Bronchial epithelial cell (primary cell): ENCODE measurements at regions not wholly inside any gene's neighbourhood (a gene's known extent, or its start where the extent isn't known, plus 50 kb on each side); places are given as distances from the start of the nearest gene placed in this dataset.
A peak's percentile ranks its signal among the peaks of the same experiment; 100 is the strongest.

ENCODE experiments used
- DNase-seq: peaks from one replicate; pipeline ENCODE4 v3.0.0-alpha.2; 2010; ENCODE audit warnings: low read depth
- FAIRE-seq: peaks from 2 replicates; lab custom pipeline; 2011; peaks lifted over from hg19 to GRCh38; lab: Jason Lieb, UNC
- H3K27me3 ChIP-seq: 2 replicates; pipeline ENCODE4 v1.5.1; 2011; ENCODE audit warnings: low read length; ENCODE audit not compliant: control insufficient read depth, insufficient read depth
- H3K36me3 ChIP-seq: 2 replicates; pipeline ENCODE4 v1.5.1; 2011; ENCODE audit warnings: low read length; ENCODE audit not compliant: control insufficient read depth, insufficient read depth
- H3K4me3 ChIP-seq: 2 replicates; pipeline ENCODE4 v1.5.1; 2011; ENCODE audit warnings: mild to moderate bottlenecking, low read depth, low read length, control low read depth
- CTCF ChIP-seq: IDR thresholded peaks from 2 replicates; pipeline ENCODE4 v1.5.1; 2011; ENCODE audit warnings: mild to moderate bottlenecking, moderate library complexity, low read length, control low read depth, inconsistent platforms; ENCODE audit not compliant: insufficient read depth, severe bottlenecking

GRCh38 chr18:30920351-30920750, 122.2 kb downstream of the DSC3 start:
- H3K4me3 ChIP-seq: no peak overlapping the region
- no peaks in the 10 kb centered on the region for H3K36me3 ChIP-seq
- FAIRE-seq (no peak), DNase-seq (no peak)
- H3K27me3 ChIP-seq: no peaks in the 10 kb centered on the region
- no peak for TF ChIP-seq CTCF

GRCh38 chr18:30917651-30918050, 124.9 kb downstream of the DSC3 start:
- no peak overlapping the region for H3K4me3 ChIP-seq
- no peaks in the 10 kb centered on the region for H3K36me3 ChIP-seq
- FAIRE-seq: no peak
- no peaks in the 10 kb centered on the region for H3K27me3 ChIP-seq
- no peak for TF ChIP-seq CTCF
- no peak for DNase-seq

- Histone ChIP-seq H3K4me3 (no peak overlapping the region), H3K36me3 (no peaks in the 10 kb centered on the region), H3K27me3 (no peaks in the 10 kb centered on the region)
- no peak for TF ChIP-seq CTCF
- no peak for FAIRE-seq
- no peak for DNase-seq
These were observed 127.1 kb downstream of the DSC3 start for GRCh38 chr18:30915336-30915988.

GRCh38 chr18:30908381-30908780, 134.2 kb downstream of the DSC3 start:
- H3K27me3 ChIP-seq: no peaks in the 10 kb centered on the region
- FAIRE-seq (no peak), DNase-seq (peak; percentile 73)
- no peaks in the 10 kb centered on the region for H3K36me3 ChIP-seq
- TF ChIP-seq CTCF: no peak
- no peak overlapping the region for H3K4me3 ChIP-seq

GRCh38 chr18:30903566-30903965, 139.0 kb downstream of the DSC3 start:
- peak; percentile 100 for DNase-seq
- H3K36me3 ChIP-seq: no peaks in the 10 kb centered on the region
- no peaks in the 10 kb centered on the region for H3K27me3 ChIP-seq
- H3K4me3 ChIP-seq: no peak overlapping the region
- FAIRE-seq: peak; percentile 100
- no peak for TF ChIP-seq CTCF

GRCh38 chr18:30889519-30890301, 152.8 kb downstream of the DSC3 start:
- peak; percentile 45 for DNase-seq
- peak; percentile 42 for TF ChIP-seq CTCF
- FAIRE-seq: no peak

More at GRCh38 chr18:30889519-30890301, 152.8 kb downstream of the DSC3 start:
- H3K4me3 ChIP-seq: no peak overlapping the region
- H3K36me3 ChIP-seq: no peaks in the 10 kb centered on the region
- H3K27me3 ChIP-seq: no peaks in the 10 kb centered on the region
